Osteoblast (primary cell): ENCODE measurements at regions not wholly inside any gene's neighbourhood (a gene's known extent, or its start where the extent isn't known, plus 50 kb on each side); places are given as distances from the start of the nearest gene placed in this dataset.

Experiments
- DNase-seq: peaks from one replicate; pipeline ENCODE4 v3.0.0; 2011; ENCODE audit warnings: low spot score, mixed read lengths; ENCODE audit not compliant: insufficient read length; ENCODE audit errors: missing footprints
- H2AFZ ChIP-seq: 2 replicates; pipeline ENCODE4 v1.6.0; 2011; ENCODE audit warnings: mild to moderate bottlenecking, low read length
- H3K27ac ChIP-seq: 2 replicates; pipeline ENCODE4 v1.5.1; 2011; ENCODE audit warnings: mild to moderate bottlenecking, low read depth, low read length, moderate library complexity
- H3K27me3 ChIP-seq: 2 replicates; pipeline ENCODE4 v1.6.0; 2012; ENCODE audit warnings: mild to moderate bottlenecking, control low read depth, inconsistent platforms, low read length, moderate library complexity; ENCODE audit not compliant: insufficient read depth
- H3K36me3 ChIP-seq: 2 replicates; pipeline ENCODE4 v1.5.1; 2011; ENCODE audit warnings: mild to moderate bottlenecking, low read length, control low read depth, moderate library complexity; ENCODE audit not compliant: insufficient read depth
- H3K4me1 ChIP-seq: 2 replicates; pipeline ENCODE4 v1.5.1; 2011; ENCODE audit warnings: mild to moderate bottlenecking, low read length, control low read depth, moderate library complexity; ENCODE audit not compliant: insufficient read depth
- H3K4me2 ChIP-seq: 2 replicates; pipeline ENCODE4 v1.6.0; 2011; ENCODE audit warnings: mild to moderate bottlenecking, low read length; ENCODE audit not compliant: insufficient read depth
- H3K4me3 ChIP-seq: fragments of 200-600 bp; sonication (generic); 3 replicates; pipeline ENCODE4 v1.5.1; 2012; ENCODE audit warnings: mild to moderate bottlenecking, low read length, inconsistent platforms; ENCODE audit not compliant: insufficient read depth
- H3K79me2 ChIP-seq: 2 replicates; pipeline ENCODE4 v1.6.0; 2012; ENCODE audit warnings: mild to moderate bottlenecking, low read length, control low read depth, inconsistent platforms; ENCODE audit not compliant: insufficient read depth
- H3K9me3 ChIP-seq: 2 replicates; pipeline ENCODE4 v1.5.1; 2011; ENCODE audit warnings: low read depth, low read length, control low read depth
- H4K20me1 ChIP-seq: 2 replicates; pipeline ENCODE4 v1.6.0; 2012; ENCODE audit warnings: mild to moderate bottlenecking, low read length, control low read depth; ENCODE audit not compliant: insufficient read depth
- CTCF ChIP-seq: IDR thresholded peaks from 2 replicates; pipeline ENCODE4 v1.5.1; 2011; ENCODE audit warnings: mild to moderate bottlenecking, low read depth, low read length, moderate library complexity; ENCODE audit errors: extremely low read depth

- H3K4me2 ChIP-seq: no peak overlapping the region
- no peaks in the 10 kb centered on the region for H4K20me1 ChIP-seq
- peaks cover 2% of the 10 kb centered on the region for H3K79me2 ChIP-seq
- H3K4me3 ChIP-seq: no peak overlapping the region
- H3K27me3 ChIP-seq: no peaks in the 10 kb centered on the region
- no peaks in the 10 kb centered on the region for H3K9me3 ChIP-seq
- H2AFZ ChIP-seq: no peak overlapping the region
- H3K36me3 ChIP-seq: no peaks in the 10 kb centered on the region
- H3K4me1 ChIP-seq: no peaks in the 10 kb centered on the region
- no peak for DNase-seq
- TF ChIP-seq CTCF: no peak
- H3K27ac ChIP-seq: no peak overlapping the region
Observed at GRCh38 chr2:196535061-196535460, 104.5 kb upstream of the CCDC150 start.

- Histone ChIP-seq H3K4me1 (no peaks in the 10 kb centered on the region), H3K27me3 (no peaks in the 10 kb centered on the region), H3K79me2 (peaks cover 2% of the 10 kb centered on the region), H3K4me3 (no peak overlapping the region), H3K27ac (no peak overlapping the region), H3K4me2 (no peak overlapping the region), H2AFZ (no peak overlapping the region), H3K36me3 (no peaks in the 10 kb centered on the region), H3K9me3 (no peaks in the 10 kb centered on the region), H4K20me1 (no peaks in the 10 kb centered on the region)
- DNase-seq: no peak
- TF ChIP-seq CTCF: peak; percentile 19
Observed at GRCh38 chr2:196535742-196536141, 103.8 kb upstream of the CCDC150 start.

GRCh38 chr2:196537311-196537710 lies 102.2 kb upstream of the CCDC150 start:
- Histone ChIP-seq H3K4me1 (no peaks in the 10 kb centered on the region), H3K27me3 (no peaks in the 10 kb centered on the region), H3K4me3 (no peak overlapping the region), H3K36me3 (no peaks in the 10 kb centered on the region), H4K20me1 (no peaks in the 10 kb centered on the region), H3K79me2 (peaks cover 2% of the 10 kb centered on the region), H3K27ac (no peak overlapping the region), H2AFZ (no peak overlapping the region), H3K4me2 (no peak overlapping the region), H3K9me3 (no peaks in the 10 kb centered on the region)
- TF ChIP-seq CTCF: no peak
- no peak for DNase-seq

- Histone ChIP-seq H3K4me2 (no peak overlapping the region), H3K9me3 (no peaks in the 10 kb centered on the region), H3K4me3 (no peak overlapping the region), H2AFZ (no peak overlapping the region), H4K20me1 (no peaks in the 10 kb centered on the region), H3K36me3 (no peaks in the 10 kb centered on the region), H3K79me2 (peaks cover 2% of the 10 kb centered on the region), H3K4me1 (no peaks in the 10 kb centered on the region), H3K27me3 (no peaks in the 10 kb centered on the region), H3K27ac (no peak overlapping the region)
- no peak for TF ChIP-seq CTCF
- no peak for DNase-seq
Observed at GRCh38 chr2:196538189-196538588, 101.3 kb upstream of the CCDC150 start.
